NCI-H1048 (cell line): ENCODE measurements at regions not wholly inside any gene's neighbourhood (a gene's known extent, or its start where the extent isn't known, plus 50 kb on each side); places are given as distances from the start of the nearest gene placed in this dataset.

Experiments used
- DNase-seq: peaks from one replicate; lab custom pipeline; 2025; lab: John Stamatoyannopoulos, UW

DNA sequence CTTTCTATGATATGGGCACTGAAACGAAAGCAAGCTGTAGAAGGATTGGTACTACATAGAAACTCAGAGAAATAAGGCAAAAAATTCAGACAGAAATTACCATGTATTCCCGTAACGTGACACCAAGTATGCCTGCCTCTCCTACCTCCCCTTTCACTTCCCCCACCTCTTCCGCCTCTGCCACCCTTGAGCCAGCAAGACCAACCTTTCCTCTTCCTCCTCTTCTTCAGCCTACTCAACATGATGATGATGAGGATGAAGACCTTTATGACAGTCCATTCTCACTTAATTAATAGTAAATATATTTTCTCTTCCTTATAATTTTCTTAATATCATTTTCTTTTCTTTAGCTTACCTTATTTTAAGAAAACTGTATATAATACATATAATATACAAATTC, 188.1 kb upstream of the VGLL2 start:
- no peak for DNase-seq

DNA sequence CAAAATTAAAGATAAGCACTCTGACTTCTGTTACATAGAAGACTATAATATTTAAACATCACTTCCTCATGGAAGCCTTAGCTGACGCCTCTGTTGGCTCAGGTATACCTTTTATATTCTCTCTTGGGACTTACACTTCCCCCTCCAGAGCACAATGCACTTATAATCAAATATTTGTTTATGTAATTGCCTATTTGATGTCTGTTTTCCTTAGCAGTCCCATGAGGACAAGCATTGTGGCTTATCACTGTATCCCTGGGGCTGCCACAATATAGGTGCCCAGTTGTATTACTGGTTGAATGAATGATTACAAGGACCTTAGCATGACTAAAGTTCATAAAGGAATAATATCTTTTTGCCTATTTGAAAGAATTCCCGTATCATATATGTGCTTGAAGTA, 186.7 kb upstream of the VGLL2 start:
- peak; percentile 24 for DNase-seq

DNA sequence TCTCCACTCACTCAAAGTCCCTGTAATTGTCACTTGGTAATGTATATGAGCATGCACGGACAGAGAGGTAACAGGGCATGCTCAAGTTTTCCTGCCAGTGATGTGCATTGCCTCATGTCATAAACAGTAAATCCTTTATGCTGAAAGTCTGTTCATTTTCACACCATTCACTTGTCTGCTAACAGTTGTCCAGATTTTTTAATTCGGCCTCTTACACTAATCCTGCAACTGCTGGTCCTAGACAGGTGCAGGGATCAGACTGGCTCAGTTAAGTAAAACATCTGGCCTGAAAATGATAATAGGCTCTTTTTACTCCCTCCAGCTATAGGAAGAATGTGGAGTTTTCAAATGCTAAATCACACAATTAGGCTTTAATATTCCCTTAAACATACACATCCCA, 185.4 kb upstream of the VGLL2 start:
- no peak for DNase-seq

DNA sequence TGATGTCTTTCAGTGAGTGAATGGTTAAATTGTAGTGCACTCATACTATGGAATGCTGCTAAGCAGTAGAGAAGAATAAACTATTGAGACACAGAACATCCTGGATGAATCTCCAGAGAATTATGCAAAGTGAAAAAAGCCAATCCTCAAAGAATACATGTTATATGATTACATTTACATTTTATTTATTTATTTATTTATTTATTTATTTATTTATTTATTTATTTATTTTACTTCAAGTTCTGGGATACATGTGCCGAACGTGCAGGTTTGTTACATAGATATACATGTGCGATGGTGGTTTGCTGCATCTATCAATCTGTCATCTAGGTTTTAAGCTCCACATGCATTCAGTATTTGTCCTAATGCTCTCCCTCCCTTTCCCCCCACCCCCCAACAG, 175.8 kb upstream of the VGLL2 start:
- no peak for DNase-seq

DNA sequence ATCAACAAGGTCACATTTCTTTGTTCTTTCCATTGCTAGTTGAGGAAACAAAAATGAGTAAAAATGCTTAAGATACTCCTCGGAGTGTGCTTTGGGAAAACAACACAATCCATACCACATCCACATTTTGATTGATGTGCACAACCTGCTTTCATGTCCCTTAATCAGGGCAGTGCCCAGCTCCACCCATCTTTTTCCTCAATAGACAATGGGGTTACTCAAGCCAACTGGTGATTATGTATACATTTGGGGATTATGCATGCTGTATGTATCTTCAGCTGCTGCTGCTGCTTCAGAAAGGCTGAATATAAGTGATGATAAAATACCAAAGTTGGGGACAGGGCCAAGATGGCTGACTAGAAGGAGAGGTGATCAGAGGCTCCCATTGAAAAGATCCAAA, 155.2 kb upstream of the VGLL2 start:
- DNase-seq = no peak

DNA sequence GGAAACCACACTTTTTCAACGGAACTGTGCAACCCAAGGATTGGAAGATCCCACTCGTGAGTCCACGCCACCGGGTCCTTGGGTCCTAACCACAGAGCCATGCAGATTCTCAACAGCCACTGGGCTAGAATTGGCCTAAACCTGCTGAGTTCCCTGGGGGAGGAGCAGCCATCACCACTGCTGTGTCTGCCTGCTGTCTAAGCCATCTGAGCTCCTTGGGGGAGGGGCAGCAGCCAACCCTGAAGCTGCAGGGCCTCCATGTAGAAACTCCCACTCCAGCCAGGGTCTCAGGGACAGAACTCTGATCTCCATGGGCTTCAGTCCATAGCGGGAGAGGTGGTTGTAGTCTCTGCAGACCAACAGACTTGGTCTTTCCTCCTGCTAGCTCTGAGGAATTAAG, 154.6 kb upstream of the VGLL2 start:
- no peak for DNase-seq

DNA sequence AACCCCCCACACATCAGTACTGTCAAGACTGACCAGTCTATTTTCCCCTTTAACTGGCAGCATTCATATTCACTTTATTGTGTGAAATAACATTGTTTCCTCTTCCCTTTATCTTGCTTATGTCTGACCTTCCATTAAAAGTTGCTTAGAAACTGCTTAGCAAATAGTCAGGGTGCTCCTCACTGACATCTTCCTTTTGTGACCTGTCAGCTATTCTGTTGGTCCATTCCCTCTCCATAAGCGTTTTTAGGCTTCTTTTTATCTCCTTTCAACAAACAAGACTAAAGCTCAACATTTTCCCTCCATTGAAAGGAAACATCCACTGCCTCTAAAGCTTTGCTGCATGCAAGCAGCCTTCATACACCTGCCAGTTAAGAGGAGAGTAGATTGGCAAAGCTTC, 147.7 kb upstream of the VGLL2 start:
- no peak for DNase-seq

DNA sequence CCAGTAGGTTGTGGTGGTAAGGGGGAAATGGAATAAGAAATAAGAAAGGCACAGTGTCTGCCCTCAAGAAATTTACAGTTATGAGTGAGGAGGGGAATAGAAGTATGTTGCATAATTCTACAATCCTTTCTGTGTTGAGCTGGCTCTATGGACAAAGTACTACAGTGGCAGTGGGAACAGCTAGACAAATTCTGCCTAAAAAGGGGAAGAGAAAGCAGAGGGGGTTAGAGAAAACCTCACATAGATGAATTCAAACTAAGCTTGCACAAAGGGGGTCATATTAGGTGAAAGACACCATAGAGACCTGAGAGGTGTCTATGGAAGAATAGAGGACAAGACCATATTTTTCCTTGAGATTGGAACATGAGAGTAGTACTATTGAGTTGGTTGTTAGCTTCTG, 146.9 kb upstream of the VGLL2 start:
- DNase-seq = no peak

DNA sequence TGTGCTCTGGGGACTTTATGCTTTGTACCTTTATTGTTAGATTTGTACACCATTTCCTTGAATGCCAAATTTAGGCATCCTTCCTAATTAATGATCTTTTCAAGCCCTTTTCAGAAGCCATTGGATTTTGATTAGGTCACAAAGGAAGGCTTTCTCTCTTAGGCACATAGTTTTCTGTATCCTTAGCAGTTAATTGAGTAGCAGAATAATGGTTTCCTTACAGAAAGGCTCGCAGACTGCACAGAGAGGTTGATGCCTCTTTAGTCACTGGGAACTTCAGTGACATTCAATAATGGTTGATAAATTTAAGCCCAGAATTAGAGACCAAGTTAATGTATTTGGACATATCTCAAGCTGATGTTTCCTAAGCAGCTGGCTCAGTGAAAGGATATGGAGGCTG, 139.1 kb upstream of the VGLL2 start:
- DNase-seq = no peak

DNA sequence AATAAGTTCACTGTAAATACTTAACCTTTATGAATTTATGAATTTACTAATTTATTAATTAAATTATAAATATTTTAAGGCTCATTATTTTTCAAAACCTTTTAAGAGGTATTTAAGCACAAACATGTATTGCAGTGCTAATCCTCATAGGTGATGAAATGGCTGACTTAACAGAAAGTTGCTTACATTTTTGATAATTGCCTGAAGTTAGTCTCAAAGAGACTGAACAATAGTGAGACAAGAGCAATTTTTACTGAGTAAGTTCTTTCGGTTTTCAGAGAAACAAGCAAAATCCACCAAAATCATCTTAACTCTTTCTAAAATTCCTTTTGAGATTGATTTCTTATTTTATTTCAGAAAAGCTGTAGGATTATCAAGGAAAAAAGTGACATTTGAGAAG, 137.3 kb upstream of the VGLL2 start:
- no peak for DNase-seq

DNA sequence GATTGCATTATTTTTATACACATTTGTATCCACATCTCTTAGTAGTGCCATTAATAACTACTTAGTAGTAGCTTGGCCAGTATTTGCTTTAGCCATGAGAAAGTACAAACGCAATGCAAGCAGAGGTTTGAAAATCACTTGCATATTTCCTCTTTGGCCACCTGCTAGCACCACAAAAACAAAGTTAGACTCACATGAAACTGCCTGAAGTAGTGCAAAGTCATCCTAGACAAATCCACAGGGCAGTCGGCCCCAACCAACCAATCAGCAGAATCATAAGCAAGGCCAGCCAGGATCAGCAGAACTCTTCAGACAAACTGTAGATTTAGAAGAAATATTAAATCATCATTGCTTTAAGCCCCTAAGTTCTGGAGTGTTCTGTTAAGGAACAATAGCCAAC, 135.2 kb upstream of the VGLL2 start:
- DNase-seq = no peak

DNA sequence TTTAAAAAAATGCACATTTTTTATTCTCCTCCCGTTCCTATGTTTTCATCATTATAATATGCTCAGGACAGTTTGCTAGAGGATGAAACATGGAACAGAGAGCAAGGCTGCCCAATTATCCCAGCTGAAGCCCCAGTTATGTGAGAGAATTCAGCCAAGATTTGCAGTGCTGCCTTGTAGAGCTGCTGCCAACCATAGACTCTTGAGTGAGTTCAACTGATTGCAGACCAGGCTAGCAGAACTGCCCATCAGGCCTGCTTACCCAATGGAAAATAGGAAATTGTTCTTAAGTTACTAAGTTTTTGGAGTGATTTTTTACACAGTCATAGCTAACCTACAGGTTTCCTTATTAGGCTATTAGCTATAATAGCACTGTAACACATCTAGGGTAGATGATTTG, 128.7 kb upstream of the VGLL2 start:
- no peak for DNase-seq

DNA sequence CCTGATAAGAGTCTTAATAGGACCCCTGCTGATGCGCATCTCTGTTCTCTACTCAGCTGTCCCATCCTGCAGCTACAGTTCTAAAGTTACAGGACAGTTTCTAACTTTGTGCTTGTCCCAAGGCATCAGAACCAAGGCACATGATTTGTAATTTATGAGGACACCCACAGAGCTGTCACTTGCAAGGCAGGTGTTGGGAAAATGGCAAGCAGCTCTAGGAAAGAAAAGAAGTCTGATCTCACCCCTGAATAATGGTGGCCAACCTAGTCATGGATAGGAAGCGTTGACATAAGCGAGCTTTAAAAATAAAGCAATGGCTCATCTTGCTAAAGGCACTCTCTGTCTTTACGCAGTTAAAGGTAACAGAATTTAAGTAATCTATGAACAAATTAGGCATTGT, 127.6 kb upstream of the VGLL2 start:
- DNase-seq = no peak

DNA sequence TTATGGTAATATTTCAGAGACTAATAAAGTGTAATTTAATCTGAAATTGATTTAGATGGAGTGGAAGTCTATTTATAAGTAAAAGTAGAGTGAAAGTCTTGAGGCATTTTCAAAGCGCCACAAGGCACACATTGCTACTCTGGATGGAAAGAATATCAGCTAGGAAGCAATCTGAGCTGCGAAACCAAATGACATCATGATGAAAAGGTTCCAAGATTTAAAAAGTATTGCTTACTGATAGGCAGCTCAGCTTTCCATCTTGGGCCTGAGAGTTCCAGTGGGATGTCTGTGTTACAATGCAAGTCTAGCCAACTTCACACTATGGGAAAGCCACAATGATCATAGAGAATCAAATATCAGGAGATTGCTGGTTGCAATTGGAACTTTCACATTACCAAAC, 126.9 kb upstream of the VGLL2 start:
- DNase-seq = no peak

DNA sequence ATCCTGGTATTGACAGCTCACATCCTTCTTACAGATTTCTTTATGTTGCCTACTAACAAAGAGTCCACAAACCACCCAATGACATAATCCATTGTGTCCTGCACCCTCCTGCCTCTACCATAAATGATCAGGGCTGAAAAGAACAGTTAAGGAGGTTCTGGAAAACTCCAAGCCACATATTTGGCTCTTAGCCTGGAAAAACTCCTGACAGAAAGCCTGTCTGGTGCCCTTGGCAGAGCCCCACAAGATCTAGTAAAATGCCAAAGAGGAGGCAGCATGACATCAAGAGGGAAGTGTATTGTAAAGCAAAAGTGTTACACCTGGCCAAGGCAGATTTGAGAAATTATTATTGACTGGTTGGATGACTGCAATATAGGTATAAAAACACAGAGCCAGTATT, 126.4 kb upstream of the VGLL2 start:
- no peak for DNase-seq

DNA sequence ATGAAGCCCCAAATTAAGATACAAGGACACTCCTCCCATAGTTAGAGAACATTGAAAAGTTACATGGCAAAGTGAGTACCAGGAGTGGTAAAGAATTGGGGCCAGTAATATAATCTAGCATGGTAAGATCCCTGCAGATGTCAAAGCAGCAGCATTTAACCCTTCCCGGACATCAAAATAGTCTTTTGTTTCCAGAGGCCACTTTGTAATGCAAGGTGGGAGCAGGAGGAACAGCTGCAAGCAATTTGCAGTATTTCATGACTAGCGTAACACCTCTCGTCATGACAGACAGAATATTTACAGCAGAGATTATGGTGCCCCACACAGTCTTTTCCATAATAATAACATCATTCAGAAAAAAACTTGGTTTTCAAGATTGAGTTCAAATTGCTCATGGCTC, 123.2 kb upstream of the VGLL2 start:
- DNase-seq = no peak

DNA sequence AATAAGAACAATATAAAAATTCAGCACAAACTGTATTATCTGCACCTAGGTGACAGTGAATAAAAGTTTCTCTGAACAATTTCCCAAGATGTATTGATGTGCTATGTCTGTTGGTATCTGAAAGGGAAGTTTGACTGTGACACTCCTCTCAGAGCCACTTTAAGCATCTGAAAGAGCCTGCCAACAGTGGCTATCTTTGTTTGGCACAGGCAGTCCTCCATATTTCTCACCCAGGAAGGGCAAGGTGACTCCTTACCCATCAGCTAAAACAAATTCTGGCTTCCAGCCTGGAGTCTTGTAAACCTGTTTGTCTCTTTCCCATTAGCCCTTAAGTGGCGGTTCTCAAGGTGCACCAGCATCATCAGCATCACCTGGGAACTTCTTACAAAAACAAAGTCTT, 122.4 kb upstream of the VGLL2 start:
- no peak for DNase-seq

DNA sequence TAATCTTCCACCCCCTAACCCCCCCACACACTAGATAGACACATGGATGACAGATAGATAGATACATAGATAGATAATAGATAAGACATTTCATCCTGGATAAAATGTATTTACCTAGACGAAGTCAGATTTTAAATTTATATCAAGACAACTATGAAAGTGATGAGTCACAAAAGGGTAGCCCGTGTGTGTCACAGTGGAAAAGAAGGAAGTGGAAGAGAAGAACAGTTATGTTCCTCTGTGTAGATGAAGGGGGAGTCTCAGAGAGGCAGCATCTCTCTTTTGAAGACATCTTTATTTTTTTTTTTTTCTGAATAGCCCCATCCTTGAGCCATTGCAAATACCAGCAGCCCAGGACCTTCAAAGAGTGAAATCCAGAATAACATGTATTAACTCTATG, 121.7 kb upstream of the VGLL2 start:
- DNase-seq = no peak

DNA sequence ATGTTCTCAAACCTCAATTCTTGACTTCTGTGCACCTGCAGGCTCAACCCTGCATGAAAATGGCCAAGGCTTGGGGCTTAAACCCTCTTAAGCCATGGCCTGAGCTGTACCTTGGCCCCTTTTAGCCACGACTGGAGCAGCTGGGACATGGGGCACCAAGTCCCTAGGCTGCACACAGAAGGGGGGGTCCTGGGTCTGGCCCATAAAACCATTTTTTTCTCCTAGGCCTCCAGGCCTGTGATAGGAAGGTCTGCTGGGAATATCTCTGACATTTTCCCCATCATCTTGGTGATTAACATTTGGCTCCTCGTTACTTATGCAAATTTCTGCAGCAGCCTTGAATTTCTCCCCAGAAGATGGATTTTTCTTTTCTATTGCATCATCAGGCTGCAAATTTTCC, 119.4 kb upstream of the VGLL2 start:
- DNase-seq = no peak

DNA sequence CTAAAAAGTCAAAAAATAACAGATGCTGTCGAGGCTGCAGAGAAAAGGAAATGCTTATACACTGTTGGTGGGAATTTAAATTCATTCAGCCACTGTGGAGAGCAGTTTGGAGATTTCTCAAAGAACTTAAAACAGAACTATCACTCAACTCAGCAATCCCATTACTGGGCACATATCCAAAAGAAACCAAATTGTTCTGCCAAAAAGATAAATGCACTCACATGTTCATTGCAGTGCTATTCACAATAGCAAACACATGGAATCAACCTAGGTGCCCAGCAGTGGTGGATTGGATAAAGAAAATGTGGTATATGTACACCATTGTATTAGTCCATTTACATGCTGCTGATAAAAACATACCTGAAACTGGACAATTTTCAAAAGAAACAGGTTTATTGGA, 116.0 kb upstream of the VGLL2 start:
- no peak for DNase-seq

DNA sequence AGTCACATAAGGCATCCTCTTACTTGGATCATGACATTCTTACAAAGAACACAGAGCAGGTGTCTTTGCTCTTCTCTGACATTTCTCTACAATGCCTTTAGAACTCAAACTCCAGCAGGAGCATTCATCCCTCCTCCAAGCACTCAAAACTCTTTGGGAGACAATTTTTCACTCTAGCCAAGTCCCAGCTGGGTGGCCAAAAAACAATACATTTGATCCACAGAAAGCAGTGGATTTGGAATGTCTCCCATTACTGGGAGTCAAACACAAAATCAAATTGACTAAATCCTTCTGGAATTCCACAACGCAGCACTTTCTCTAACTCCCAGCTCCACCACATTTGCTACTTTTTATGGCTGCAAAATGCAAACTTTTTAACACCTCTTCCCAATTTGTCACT, 108.6 kb upstream of the VGLL2 start:
- no peak for DNase-seq

DNA sequence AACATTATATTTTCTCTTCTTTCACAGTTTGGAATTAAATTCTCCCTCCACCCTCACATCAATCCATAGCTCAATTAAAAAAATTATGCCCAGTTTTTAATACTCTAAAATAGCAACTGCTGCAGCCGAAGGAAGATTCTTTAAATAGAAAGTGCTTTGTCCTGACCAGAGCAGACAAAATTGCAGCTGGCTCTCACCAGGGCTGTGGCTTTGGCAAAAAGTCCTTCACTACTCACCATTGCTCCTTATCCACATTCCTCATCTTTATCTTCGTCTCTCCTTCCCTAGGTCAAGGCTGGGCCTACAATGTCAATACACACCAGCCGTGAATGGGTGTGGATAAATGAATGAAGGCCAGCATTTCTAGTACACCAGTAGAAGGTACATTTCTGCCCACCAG, 107.9 kb upstream of the VGLL2 start:
- no peak for DNase-seq

DNA sequence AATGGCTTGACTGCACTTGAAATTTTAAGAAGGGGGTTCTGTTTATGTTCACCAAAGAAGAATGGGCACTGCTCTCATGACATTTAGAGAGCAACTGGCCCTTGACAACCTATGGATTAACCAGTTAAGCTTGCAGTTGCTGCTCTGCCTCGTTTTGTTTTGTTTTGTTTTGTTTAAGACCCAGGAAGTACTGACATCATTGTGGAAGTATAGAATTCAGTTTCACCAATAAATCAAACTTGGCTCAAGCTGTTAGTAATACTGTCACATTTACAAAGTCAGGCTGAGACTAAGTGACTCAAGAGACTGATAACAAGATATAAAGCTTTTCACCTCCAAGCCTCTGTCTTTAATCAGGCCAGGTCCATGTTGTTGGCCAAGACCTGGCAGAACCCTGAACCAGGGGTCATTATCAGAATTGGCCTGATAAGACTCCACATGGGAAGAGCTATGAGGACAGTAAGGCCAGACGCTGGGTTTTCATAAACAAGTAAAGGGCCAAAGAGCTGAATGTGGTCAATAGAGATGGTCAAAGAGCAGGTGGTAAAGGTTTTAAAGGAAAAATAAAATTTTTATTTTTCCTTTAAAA, 99.4 kb upstream of the VGLL2 start:
- DNase-seq = no peak

DNA sequence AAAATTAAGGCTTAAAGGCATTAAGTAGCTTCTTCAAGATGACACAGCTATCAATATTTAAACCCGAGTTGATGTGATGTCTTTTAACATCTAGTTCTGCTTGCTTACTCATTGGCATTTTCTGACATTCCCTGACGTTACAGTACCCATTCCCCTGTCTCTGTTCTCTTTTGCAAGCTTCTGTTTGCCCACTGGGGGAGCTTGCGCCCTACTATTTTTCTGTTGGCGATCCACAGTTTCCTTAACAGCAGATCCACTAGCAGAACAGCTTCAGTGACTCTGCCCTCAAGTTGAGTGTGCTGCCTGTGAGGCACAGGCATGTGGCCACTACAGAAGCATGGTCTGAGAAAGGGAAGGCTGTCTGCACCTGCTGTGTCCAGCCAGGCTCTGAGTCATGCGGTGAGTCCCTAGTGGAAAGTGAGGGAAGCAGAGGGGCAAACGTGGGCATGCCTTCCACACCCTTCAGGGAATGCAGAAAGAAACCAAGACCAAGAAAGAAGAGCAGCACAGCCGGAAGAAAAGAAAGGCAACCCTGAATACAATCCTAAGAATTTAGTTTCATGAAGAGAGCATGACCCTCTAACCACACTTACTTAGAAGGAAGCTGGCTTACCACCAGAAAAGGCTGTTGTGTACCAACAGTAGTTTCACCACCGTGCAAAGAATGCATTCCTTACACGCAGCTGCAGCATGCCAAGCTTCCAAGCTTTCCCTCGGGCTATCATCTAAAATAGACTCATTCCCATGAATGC, 97.7 kb upstream of the VGLL2 start:
- no peak for DNase-seq
